Esophagus muscularis mucosa (tissue), 3 donors: ENCODE measurements at regions not wholly inside any gene's neighbourhood (a gene's known extent, or its start where the extent isn't known, plus 50 kb on each side); places are given as distances from the start of the nearest gene placed in this dataset.

Experiments used
- POLR2A ChIP-seq: fragments of 450-650 bp; IDR thresholded peaks from one replicate; pipeline ENCODE4 v1.6.1; 2017; ENCODE audit warnings: antibody characterized with exemption, moderate library complexity, mild to moderate bottlenecking, low read depth
- TF ChIP-seq, protein P1 (sequence below), 3 experiments: fragments of 200-600 bp in 2 of 3; fragments of 450-650 bp in 1 of 3; sonication (generic) in 2 of 3; IDR thresholded peaks; one replicate each; pipeline ENCODE4 v1.5.1; 2017 to 2019; ENCODE audit warnings: antibody characterized with exemption in 3 of 3, mild to moderate bottlenecking in 2 of 3, moderate library complexity in 1 of 3

GRCh38 chr6:141788096-141788495, 344.6 kb upstream of the GJE1 start:
- TF ChIP-seq, protein P1, sequence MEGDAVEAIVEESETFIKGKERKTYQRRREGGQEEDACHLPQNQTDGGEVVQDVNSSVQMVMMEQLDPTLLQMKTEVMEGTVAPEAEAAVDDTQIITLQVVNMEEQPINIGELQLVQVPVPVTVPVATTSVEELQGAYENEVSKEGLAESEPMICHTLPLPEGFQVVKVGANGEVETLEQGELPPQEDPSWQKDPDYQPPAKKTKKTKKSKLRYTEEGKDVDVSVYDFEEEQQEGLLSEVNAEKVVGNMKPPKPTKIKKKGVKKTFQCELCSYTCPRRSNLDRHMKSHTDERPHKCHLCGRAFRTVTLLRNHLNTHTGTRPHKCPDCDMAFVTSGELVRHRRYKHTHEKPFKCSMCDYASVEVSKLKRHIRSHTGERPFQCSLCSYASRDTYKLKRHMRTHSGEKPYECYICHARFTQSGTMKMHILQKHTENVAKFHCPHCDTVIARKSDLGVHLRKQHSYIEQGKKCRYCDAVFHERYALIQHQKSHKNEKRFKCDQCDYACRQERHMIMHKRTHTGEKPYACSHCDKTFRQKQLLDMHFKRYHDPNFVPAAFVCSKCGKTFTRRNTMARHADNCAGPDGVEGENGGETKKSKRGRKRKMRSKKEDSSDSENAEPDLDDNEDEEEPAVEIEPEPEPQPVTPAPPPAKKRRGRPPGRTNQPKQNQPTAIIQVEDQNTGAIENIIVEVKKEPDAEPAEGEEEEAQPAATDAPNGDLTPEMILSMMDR (IDR thresholded peaks at IDR 0.05), result no peak
- TF ChIP-seq POLR2A, result no peak
